ENCODE measurements at regions not wholly inside any gene's neighbourhood (a gene's known extent, or its start where the extent isn't known, plus 50 kb on each side); places are given as distances from the start of the nearest gene placed in this dataset.
"Not testable (repeated sequence)": the region's sequence is repeated elsewhere in the genome, so short reads cannot be mapped to it uniquely, and the experiment has no call there.

- TF ChIP-seq POLR2AphosphoS5 (IDR thresholded peaks at IDR 0.05), result no peak
- no peak for TF ChIP-seq CTCF (IDR thresholded peaks at IDR 0.05 in 8 of 11, conservative IDR thresholded peaks at IDR 0.05 in 3 of 11)
- TF ChIP-seq POLR2A (IDR thresholded peaks at IDR 0.05), result no peak
- intact Hi-C loops (cut with DNase I; ENCODE audit: low total_unique reads), result no loop called here
- Histone ChIP-seq H3K9me3 (peaks cover 0 to 55% (median 39%) of the 10 kb centered on the region in 8 donors), H3K36me3 (no peaks in the 10 kb centered on the region), H3K27ac (no peak overlapping the region), H3K4me1 (no peaks in the 10 kb centered on the region), H3K27me3 (replicated peaks in 1 of 7) (no peaks in the 10 kb centered on the region), H3K4me3 (no peak overlapping the region)
- WGBS, 5 donors, result 80 to 97% (median 89%) methylated on average over 1 of the region's 1 CpG
- no peak for DNase-seq
Measured at GRCh38 chr15:39009740-39010139, 445.1 kb upstream of the RASGRP1 start.

- H3K4me3 ChIP-seq; H3K36me3 ChIP-seq; H3K27me3 ChIP-seq (replicated peaks in 1 of 7); DNase-seq; H3K4me1 ChIP-seq; intact Hi-C loops (cut with DNase I; ENCODE audit: low total_unique reads); H3K27ac ChIP-seq: not testable (repeated sequence)
- WGBS, 5 donors, result 87 to 95% (median 94%) methylated on average over 3 of the region's 3 CpGs
- H3K9me3 ChIP-seq, result peaks cover 0 to 50% (median 36%) of the 10 kb centered on the region in 8 donors
Measured at GRCh38 chr15:39011066-39011465, 446.5 kb upstream of the RASGRP1 start.

GRCh38 chr15:39013262-39013661 is 448.6 kb upstream of the RASGRP1 start:
- no peak for DNase-seq
- Histone ChIP-seq H3K27me3 (replicated peaks in 1 of 7) (no peaks in the 10 kb centered on the region), H3K9me3 (peaks cover 0 to 36% (median 27%) of the 10 kb centered on the region in 8 donors), H3K4me3 (no peak overlapping the region), H3K36me3 (no peaks in the 10 kb centered on the region), H3K4me1 (no peaks in the 10 kb centered on the region), H3K27ac (no peak overlapping the region)
- intact Hi-C loops (cut with DNase I; ENCODE audit: low total_unique reads), result no loop called here
- no peak for TF ChIP-seq POLR2AphosphoS5 (IDR thresholded peaks at IDR 0.05)
- no peak for TF ChIP-seq POLR2A (IDR thresholded peaks at IDR 0.05)
- TF ChIP-seq CTCF (IDR thresholded peaks at IDR 0.05 in 8 of 11, conservative IDR thresholded peaks at IDR 0.05 in 3 of 11), result no peak
- WGBS, 5 donors, result 78 to 88% (median 79%) methylated on average over 11 to 12 of the region's 12 CpGs

DNA sequence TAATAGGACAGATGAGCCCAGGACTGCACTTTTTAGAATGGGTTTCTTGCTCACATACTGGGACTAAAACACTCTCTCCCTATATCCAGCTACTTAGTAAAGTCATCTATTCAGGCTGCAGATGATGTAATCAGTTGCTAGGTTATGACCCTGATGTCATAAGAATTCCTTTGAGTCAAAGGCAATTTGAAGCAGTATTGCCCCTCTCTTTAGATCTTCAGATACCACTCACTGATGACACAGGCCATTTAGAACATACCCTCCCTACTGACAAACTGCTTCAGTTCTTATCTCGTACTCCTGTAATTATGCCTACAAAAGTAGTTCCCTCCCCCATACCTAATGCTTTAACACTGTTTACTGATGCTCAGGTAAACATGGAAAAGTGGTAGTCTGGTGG is 450.1 kb upstream of the RASGRP1 start:
- Histone ChIP-seq H3K4me3 (no peak overlapping the region), H3K27me3 (replicated peaks in 1 of 7) (no peaks in the 10 kb centered on the region), H3K4me1 (no peaks in the 10 kb centered on the region), H3K27ac (no peak overlapping the region), H3K9me3 (peaks cover 0 to 22% (median 17%) of the 10 kb centered on the region in 8 donors), H3K36me3 (no peaks in the 10 kb centered on the region)
- intact Hi-C loops (cut with DNase I; ENCODE audit: low total_unique reads), result no loop called here
- TF ChIP-seq CTCF (IDR thresholded peaks at IDR 0.05 in 8 of 11, conservative IDR thresholded peaks at IDR 0.05 in 3 of 11), result no peak
- TF ChIP-seq POLR2A (IDR thresholded peaks at IDR 0.05), result no peak
- no peak for TF ChIP-seq POLR2AphosphoS5 (IDR thresholded peaks at IDR 0.05)
- no peak for DNase-seq
- WGBS, 5 donors, result 3 to 61% (median 43%) methylated on average over 1 of the region's 1 CpG

DNA sequence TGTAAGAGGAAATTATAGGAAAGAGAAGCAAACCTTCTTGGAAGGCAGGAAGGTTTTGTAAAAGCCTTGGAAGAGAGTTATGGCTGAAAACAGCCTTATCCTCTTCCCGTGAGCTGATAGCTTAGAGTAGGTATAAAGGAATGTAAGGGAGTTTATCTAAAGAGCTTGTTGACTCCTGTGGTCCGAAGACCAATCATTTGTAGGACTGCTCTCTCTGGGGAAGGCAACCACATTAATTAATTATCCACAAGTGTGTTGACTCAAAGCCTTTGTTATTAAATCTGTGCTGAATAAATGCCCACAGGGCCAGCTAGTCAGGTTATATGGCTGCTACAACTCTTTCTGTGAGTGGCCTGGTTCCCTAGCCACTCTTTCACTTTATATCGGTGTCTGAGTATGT is 452.1 kb upstream of the RASGRP1 start:
- no peak overlapping the region for H3K4me3 ChIP-seq
- no peak overlapping the region for H3K27ac ChIP-seq
- no peaks in the 10 kb centered on the region for H3K27me3 ChIP-seq (replicated peaks in 1 of 7)
- intact Hi-C loops (cut with DNase I; ENCODE audit: low total_unique reads), result no loop called here
- H3K4me1 ChIP-seq, result no peaks in the 10 kb centered on the region
- WGBS, 5 donors, result 82 to 92% (median 88%) methylated on average over 3 of the region's 3 CpGs
- TF ChIP-seq CTCF (IDR thresholded peaks at IDR 0.05 in 8 of 11, conservative IDR thresholded peaks at IDR 0.05 in 3 of 11) (no peak), POLR2A (IDR thresholded peaks at IDR 0.05) (no peak), POLR2AphosphoS5 (IDR thresholded peaks at IDR 0.05) (no peak)
- peaks cover 0 to 4% (median 0%) of the 10 kb centered on the region in 8 donors for H3K9me3 ChIP-seq
- H3K36me3 ChIP-seq, result no peaks in the 10 kb centered on the region
- no peak for DNase-seq

Measured in spleen (tissue), 11 donors.